Chondrocyte (in vitro differentiated cells): ENCODE measurements at regions not wholly inside any gene's neighbourhood (a gene's known extent, or its start where the extent isn't known, plus 50 kb on each side); places are given as distances from the start of the nearest gene placed in this dataset.

Source experiments
- DNase-seq: peaks from one replicate; pipeline ENCODE4 v3.0.0; 2021; ENCODE audit warnings: mixed read lengths, low spot score
- H3K27ac Mint-ChIP-seq: one replicate; pipeline ENCODE4 v1.8.0; 2021; ENCODE audit warnings: mild to moderate bottlenecking, moderate library complexity, mixed read lengths; ENCODE audit not compliant: unreplicated experiment
- H3K27me3 Mint-ChIP-seq: 2 replicates; pipeline ENCODE4 v1.8.0; 2021; ENCODE audit warnings: low read depth, mixed read lengths
- H3K36me3 Mint-ChIP-seq: 2 replicates; pipeline ENCODE4 v1.8.0; 2021; ENCODE audit warnings: low read depth, mixed read lengths
- H3K4me1 Mint-ChIP-seq: 2 replicates; pipeline ENCODE4 v1.8.0; 2021; ENCODE audit warnings: low read depth, mild to moderate bottlenecking, mixed read lengths
- H3K4me3 Mint-ChIP-seq: one replicate; pipeline ENCODE4 v1.8.0; 2021; ENCODE audit warnings: mild to moderate bottlenecking, moderate library complexity, mixed read lengths; ENCODE audit not compliant: unreplicated experiment
- H3K9me3 Mint-ChIP-seq: 2 replicates; pipeline ENCODE4 v1.8.0; 2021; ENCODE audit warnings: low read depth, mixed read lengths
- TF ChIP-seq, protein P1 (sequence below): fragments of 200-600 bp; sonication (generic); IDR thresholded peaks from 2 replicates; pipeline ENCODE4 v1.5.0; 2021; ENCODE audit warnings: antibody characterized with exemption, mild to moderate bottlenecking, moderate library complexity

DNA sequence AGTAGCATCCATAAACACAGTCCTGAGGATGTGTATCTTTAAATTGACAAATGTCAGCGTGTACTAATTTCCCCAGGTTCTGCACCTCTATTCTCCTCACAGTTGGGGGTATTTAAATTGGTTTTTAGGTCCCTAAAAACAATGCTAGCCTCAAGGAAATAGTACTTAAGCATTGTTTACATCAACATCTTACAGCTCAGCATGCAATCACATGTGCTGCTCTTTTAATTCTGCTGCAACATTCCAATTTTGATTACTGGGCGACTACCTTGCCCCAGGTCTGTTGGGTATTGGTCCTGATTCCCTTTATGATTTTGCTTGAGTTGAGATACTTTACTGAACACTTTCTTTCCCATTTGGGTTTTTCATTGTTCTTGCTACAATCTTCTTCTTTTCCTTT is 616.6 kb downstream of the CCER1 start:
- Mint-ChIP-seq H3K9me3 (no peaks in the 10 kb centered on the region), H3K27me3 (no peaks in the 10 kb centered on the region), H3K27ac (no peak overlapping the region), H3K4me1 (peaks cover 19% of the 10 kb centered on the region), H3K4me3 (no peak overlapping the region), H3K36me3 (no peaks in the 10 kb centered on the region)
- TF ChIP-seq, protein P1, sequence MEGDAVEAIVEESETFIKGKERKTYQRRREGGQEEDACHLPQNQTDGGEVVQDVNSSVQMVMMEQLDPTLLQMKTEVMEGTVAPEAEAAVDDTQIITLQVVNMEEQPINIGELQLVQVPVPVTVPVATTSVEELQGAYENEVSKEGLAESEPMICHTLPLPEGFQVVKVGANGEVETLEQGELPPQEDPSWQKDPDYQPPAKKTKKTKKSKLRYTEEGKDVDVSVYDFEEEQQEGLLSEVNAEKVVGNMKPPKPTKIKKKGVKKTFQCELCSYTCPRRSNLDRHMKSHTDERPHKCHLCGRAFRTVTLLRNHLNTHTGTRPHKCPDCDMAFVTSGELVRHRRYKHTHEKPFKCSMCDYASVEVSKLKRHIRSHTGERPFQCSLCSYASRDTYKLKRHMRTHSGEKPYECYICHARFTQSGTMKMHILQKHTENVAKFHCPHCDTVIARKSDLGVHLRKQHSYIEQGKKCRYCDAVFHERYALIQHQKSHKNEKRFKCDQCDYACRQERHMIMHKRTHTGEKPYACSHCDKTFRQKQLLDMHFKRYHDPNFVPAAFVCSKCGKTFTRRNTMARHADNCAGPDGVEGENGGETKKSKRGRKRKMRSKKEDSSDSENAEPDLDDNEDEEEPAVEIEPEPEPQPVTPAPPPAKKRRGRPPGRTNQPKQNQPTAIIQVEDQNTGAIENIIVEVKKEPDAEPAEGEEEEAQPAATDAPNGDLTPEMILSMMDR, result no peak
- DNase-seq, result no peak

DNA sequence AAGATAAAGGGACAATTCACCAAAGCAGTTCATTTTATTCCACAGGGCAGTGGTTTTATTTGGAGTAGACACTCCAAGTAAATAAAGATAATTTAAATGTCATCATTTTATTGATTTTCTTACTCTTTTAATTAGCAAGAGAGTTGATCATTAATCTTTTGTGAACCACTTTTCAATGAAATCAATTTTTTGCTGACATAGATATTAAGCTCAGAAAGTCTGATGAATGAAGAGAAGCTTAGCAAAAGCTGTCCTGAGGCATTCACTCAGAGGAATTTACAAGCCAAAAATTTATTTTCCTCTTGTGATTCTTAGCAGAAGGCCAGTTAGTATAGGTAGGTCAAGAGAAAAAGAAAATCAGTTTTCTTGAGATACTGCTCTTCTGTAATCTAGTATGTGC is 618.0 kb downstream of the CCER1 start:
- TF ChIP-seq, protein P1, result no peak
- H3K4me1 Mint-ChIP-seq, result peaks cover 22% of the 10 kb centered on the region
- H3K27ac Mint-ChIP-seq, result no peak overlapping the region
- H3K4me3 Mint-ChIP-seq, result no peak overlapping the region
- no peaks in the 10 kb centered on the region for H3K27me3 Mint-ChIP-seq
- DNase-seq, result no peak
- H3K36me3 Mint-ChIP-seq, result no peaks in the 10 kb centered on the region
- no peaks in the 10 kb centered on the region for H3K9me3 Mint-ChIP-seq

DNA sequence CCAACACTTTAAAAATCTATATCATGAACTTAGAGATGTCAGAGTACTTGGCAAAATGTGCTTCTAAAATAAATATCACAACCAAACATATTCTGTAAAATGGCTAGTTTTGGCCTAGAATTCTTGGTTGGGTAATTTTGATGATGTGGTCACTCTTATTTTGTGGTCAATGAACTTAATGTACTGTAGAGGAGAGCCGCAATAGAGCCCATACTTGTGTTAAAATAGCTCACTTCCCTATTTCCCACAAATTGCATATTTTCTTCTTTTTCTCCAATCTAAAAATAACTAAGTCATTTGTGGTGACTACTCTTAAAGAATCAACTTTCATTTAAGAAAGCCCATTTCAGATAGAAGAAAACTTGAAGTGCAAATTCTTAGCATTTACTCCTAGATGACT is 619.4 kb downstream of the CCER1 start:
- no peak overlapping the region for H3K27ac Mint-ChIP-seq
- H3K27me3 Mint-ChIP-seq, result no peaks in the 10 kb centered on the region
- TF ChIP-seq, protein P1, result no peak
- H3K9me3 Mint-ChIP-seq, result peaks cover 4% of the 10 kb centered on the region
- no peak for DNase-seq
- peaks cover 31% of the 10 kb centered on the region for H3K4me1 Mint-ChIP-seq
- no peak overlapping the region for H3K4me3 Mint-ChIP-seq
- H3K36me3 Mint-ChIP-seq, result no peaks in the 10 kb centered on the region

DNA sequence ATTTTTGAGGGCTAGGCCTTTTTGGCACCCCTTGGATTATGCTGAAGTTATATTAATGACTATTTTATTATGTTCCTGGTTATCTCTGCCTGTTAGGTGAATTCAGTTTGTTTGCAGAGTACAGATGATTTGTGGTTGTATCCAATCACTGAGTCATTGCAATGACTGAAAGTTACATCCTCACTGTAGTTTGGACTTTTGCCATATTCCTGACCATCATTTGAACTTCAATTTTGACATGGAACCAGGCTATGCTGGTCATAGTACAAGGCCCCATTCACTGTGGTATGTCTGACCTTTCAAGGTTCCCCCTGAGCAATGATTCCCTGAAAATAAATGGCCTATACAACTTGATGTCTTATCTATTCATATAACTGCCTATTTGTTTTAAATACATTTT is 621.0 kb downstream of the CCER1 start:
- H3K27ac Mint-ChIP-seq, result no peak overlapping the region
- H3K36me3 Mint-ChIP-seq, result no peaks in the 10 kb centered on the region
- DNase-seq, result no peak
- no peak overlapping the region for H3K4me3 Mint-ChIP-seq
- H3K9me3 Mint-ChIP-seq, result peaks cover 6% of the 10 kb centered on the region
- H3K27me3 Mint-ChIP-seq, result no peaks in the 10 kb centered on the region
- TF ChIP-seq, protein P1, result no peak
- H3K4me1 Mint-ChIP-seq, result peaks cover 36% of the 10 kb centered on the region

DNA sequence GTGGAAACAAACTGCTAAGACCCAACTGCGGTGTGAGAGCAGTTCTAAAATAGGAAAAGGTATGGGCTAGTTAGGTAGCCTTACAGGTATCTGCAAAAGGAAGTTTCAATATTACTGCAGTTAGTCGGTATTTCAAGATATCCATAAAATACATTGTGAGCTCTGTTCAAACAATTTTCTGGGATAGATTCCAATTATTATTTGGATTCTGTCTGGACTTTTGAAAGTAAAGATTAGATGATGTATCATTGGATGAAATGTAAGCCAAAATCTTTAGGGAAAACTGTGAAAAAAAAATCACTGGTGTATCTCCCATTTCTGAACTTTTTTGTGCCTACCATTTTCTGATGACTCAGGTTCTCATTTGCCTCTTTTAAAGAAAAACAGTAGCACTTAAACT is 621.6 kb downstream of the CCER1 start:
- no peak for DNase-seq
- Mint-ChIP-seq H3K36me3 (no peaks in the 10 kb centered on the region), H3K9me3 (peaks cover 6% of the 10 kb centered on the region), H3K27ac (no peak overlapping the region), H3K27me3 (no peaks in the 10 kb centered on the region), H3K4me3 (no peak overlapping the region), H3K4me1 (peaks cover 36% of the 10 kb centered on the region)
- TF ChIP-seq, protein P1, result no peak
